Neural progenitor cell (in vitro differentiated cells): ENCODE measurements at regions not wholly inside any gene's neighbourhood (a gene's known extent, or its start where the extent isn't known, plus 50 kb on each side); places are given as distances from the start of the nearest gene placed in this dataset.

Source experiments
- DNase-seq: peaks from one replicate; pipeline ENCODE4 v3.0.0-alpha.2; 2016; ENCODE audit warnings: low spot score
- H2AFZ ChIP-seq: fragments of 200-600 bp; sonication (generic); replicated peaks from 2 replicates; pipeline ENCODE4 v1.6.1; 2016; ENCODE audit warnings: antibody characterized with exemption
- H3F3A ChIP-seq: fragments of 200-600 bp; sonication (generic); 2 replicates; pipeline ENCODE4 v1.6.1; 2016; ENCODE audit warnings: antibody characterized with exemption, low read depth
- H3K27ac ChIP-seq: fragments of 200-600 bp; sonication (generic); 2 replicates; pipeline ENCODE4 v1.5.1; 2016; ENCODE audit warnings: mild to moderate bottlenecking
- H3K27me3 ChIP-seq: fragments of 200-600 bp; sonication (generic); 2 replicates; pipeline ENCODE4 v1.6.1; 2016; ENCODE audit warnings: mild to moderate bottlenecking, moderate library complexity
- H3K36me3 ChIP-seq: fragments of 200-600 bp; sonication (generic); 2 replicates; pipeline ENCODE4 v1.5.1; 2016
- H3K4me1 ChIP-seq: fragments of 200-600 bp; sonication (generic); 2 replicates; pipeline ENCODE4 v1.6.1; 2016; ENCODE audit warnings: mixed run types
- H3K4me2 ChIP-seq: fragments of 200-600 bp; sonication (generic); 2 replicates; pipeline ENCODE4 v1.6.1; 2016
- H3K4me3 ChIP-seq: fragments of 200-600 bp; sonication (generic); 2 replicates; pipeline ENCODE4 v1.5.1; 2016
- H3K79me2 ChIP-seq: fragments of 200-600 bp; sonication (generic); 2 replicates; pipeline ENCODE4 v1.6.1; 2016; ENCODE audit warnings: low read depth
- H3K9ac ChIP-seq: fragments of 200-600 bp; sonication (generic); 2 replicates; pipeline ENCODE4 v1.6.1; 2016
- H3K9me3 ChIP-seq: fragments of 200-600 bp; sonication (generic); 2 replicates; pipeline ENCODE4 v1.5.1; 2016; ENCODE audit warnings: low read depth
- H4K20me1 ChIP-seq: fragments of 200-600 bp; sonication (generic); 2 replicates; pipeline ENCODE4 v1.6.1; 2016; ENCODE audit warnings: low read depth
- H3K27ac Mint-ChIP-seq: 3 replicates; pipeline ENCODE4 v1.8.0; 2021; ENCODE audit warnings: mixed read lengths
- H3K27me3 Mint-ChIP-seq: 2 replicates; pipeline ENCODE4 v1.8.0; 2022; ENCODE audit warnings: low read depth, mild to moderate bottlenecking, inconsistent platforms, moderate library complexity, mixed read lengths; ENCODE audit not compliant: insufficient read depth
- H3K36me3 Mint-ChIP-seq: 3 replicates; pipeline ENCODE4 v1.8.0; 2021; ENCODE audit warnings: mixed read lengths
- H3K4me1 Mint-ChIP-seq: 3 replicates; pipeline ENCODE4 v1.8.0; 2021; ENCODE audit warnings: mixed read lengths
- H3K4me3 Mint-ChIP-seq: 3 replicates; pipeline ENCODE4 v1.8.0; 2021; ENCODE audit warnings: mild to moderate bottlenecking, moderate library complexity, mixed read lengths
- H3K9me3 Mint-ChIP-seq: 3 replicates; pipeline ENCODE4 v1.8.0; 2020; ENCODE audit warnings: mixed read lengths
- EZH2 ChIP-seq: fragments of 200-600 bp; sonication (generic); IDR thresholded peaks from 2 replicates; pipeline ENCODE4 v1.6.1; 2017; ENCODE audit warnings: antibody characterized with exemption, mild to moderate bottlenecking, moderate library complexity
- EZH2phosphoT487 ChIP-seq: fragments of 200-600 bp; sonication (generic); IDR thresholded peaks from 2 replicates; pipeline ENCODE4 v1.6.1; 2017; ENCODE audit warnings: antibody characterized with exemption
- TF ChIP-seq, protein P1 (sequence below): fragments of 200-600 bp; sonication (generic); IDR thresholded peaks from 2 replicates; pipeline ENCODE4 v1.5.1; 2017; ENCODE audit warnings: antibody characterized with exemption, mild to moderate bottlenecking

DNA sequence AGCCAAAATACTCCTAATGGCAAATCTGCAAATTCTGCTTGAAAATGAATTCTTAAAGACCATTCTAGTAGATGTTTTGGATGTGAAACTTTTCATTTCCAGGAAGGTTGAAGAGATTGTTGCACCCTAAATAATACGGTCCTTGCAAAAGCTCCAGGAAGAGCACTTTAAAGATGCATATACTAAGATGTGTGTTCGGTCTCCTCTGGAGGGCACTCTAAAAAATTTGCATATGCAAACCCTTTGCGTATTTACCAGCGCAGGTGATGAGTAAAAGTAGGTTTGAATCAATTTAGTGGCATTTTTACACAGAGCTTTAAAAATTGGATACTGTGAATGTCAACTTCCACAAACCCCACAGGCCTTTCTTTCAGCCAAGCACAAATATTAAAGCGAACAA, 378.1 kb upstream of the SORCS1 start:
- no peak overlapping the region for H3K27ac Mint-ChIP-seq
- Histone ChIP-seq H3K36me3 (no peaks in the 10 kb centered on the region), H3F3A (no peaks in the 10 kb centered on the region), H3K79me2 (no peaks in the 10 kb centered on the region), H3K27me3 (no peaks in the 10 kb centered on the region), H3K27ac (no peak overlapping the region), H3K9ac (no peak overlapping the region), H2AFZ (no peak overlapping the region), H3K4me2 (no peak overlapping the region), H3K4me1 (peaks cover 11% of the 10 kb centered on the region), H3K9me3 (no peaks in the 10 kb centered on the region), H3K4me3 (no peak overlapping the region), H4K20me1 (no peaks in the 10 kb centered on the region)
- no peak for DNase-seq
- H3K36me3 Mint-ChIP-seq, result no peaks in the 10 kb centered on the region
- no peak overlapping the region for H3K4me3 Mint-ChIP-seq
- TF ChIP-seq EZH2 (no peak), EZH2phosphoT487 (no peak)
- TF ChIP-seq, protein P1, sequence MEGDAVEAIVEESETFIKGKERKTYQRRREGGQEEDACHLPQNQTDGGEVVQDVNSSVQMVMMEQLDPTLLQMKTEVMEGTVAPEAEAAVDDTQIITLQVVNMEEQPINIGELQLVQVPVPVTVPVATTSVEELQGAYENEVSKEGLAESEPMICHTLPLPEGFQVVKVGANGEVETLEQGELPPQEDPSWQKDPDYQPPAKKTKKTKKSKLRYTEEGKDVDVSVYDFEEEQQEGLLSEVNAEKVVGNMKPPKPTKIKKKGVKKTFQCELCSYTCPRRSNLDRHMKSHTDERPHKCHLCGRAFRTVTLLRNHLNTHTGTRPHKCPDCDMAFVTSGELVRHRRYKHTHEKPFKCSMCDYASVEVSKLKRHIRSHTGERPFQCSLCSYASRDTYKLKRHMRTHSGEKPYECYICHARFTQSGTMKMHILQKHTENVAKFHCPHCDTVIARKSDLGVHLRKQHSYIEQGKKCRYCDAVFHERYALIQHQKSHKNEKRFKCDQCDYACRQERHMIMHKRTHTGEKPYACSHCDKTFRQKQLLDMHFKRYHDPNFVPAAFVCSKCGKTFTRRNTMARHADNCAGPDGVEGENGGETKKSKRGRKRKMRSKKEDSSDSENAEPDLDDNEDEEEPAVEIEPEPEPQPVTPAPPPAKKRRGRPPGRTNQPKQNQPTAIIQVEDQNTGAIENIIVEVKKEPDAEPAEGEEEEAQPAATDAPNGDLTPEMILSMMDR, result no peak
- peaks cover 3% of the 10 kb centered on the region for H3K27me3 Mint-ChIP-seq
- no peaks in the 10 kb centered on the region for H3K9me3 Mint-ChIP-seq
- peaks cover 6% of the 10 kb centered on the region for H3K4me1 Mint-ChIP-seq

DNA sequence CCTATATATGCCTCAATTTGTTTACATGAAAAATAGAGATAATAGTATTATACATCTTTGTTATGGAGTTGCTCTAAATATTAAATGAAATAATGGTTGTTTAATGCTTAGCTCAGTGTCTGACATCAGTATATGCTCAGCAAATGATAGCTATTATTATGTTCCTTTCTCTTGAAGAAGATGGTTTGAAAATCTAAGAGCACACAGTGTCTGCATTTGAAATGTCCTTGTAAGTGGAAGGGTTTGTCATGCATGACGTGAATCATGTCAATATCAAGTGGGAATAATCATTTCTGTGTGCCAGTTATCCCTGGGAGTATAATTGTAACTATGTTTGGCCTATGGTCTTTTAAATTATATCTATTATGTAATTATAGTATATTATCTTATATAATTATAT, 377.5 kb upstream of the SORCS1 start:
- Mint-ChIP-seq H3K9me3 (no peaks in the 10 kb centered on the region), H3K4me3 (no peak overlapping the region), H3K27ac (no peak overlapping the region), H3K36me3 (no peaks in the 10 kb centered on the region), H3K4me1 (peaks cover 5% of the 10 kb centered on the region), H3K27me3 (peaks cover 3% of the 10 kb centered on the region)
- Histone ChIP-seq H3K9me3 (no peaks in the 10 kb centered on the region), H3K9ac (no peak overlapping the region), H3K4me1 (peaks cover 5% of the 10 kb centered on the region), H3K36me3 (no peaks in the 10 kb centered on the region), H2AFZ (no peak overlapping the region), H3K79me2 (no peaks in the 10 kb centered on the region), H3F3A (no peaks in the 10 kb centered on the region), H3K27me3 (no peaks in the 10 kb centered on the region), H4K20me1 (no peaks in the 10 kb centered on the region), H3K4me2 (no peak overlapping the region), H3K27ac (no peak overlapping the region), H3K4me3 (no peak overlapping the region)
- no peak for TF ChIP-seq EZH2
- TF ChIP-seq, protein P1, result no peak
- TF ChIP-seq EZH2phosphoT487, result no peak
- no peak for DNase-seq

DNA sequence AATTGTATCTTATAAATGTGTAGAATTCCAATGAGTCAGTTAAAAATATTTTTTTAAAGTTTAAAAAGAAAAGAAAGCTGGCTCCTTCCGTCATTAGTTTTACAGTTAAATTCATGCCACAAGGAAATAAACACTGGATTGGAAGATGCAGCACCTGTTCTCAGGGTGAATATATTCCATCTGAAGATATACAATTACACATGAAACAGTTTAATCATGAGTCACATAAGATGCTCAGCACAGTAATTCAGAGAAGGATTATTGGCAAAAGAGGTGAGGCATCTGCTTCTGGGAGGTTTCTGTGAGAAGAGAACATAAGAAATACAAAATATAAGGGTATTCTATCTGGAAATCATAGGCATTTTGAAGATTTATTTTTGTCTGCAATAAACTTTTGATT, 376.5 kb upstream of the SORCS1 start:
- Histone ChIP-seq H3K36me3 (no peaks in the 10 kb centered on the region), H3K4me3 (no peak overlapping the region), H2AFZ (no peak overlapping the region), H4K20me1 (no peaks in the 10 kb centered on the region), H3K9me3 (no peaks in the 10 kb centered on the region), H3K27ac (no peak overlapping the region), H3F3A (no peaks in the 10 kb centered on the region), H3K4me1 (peaks cover 4% of the 10 kb centered on the region), H3K4me2 (no peak overlapping the region), H3K27me3 (no peaks in the 10 kb centered on the region), H3K79me2 (no peaks in the 10 kb centered on the region), H3K9ac (no peak overlapping the region)
- Mint-ChIP-seq H3K4me3 (no peak overlapping the region), H3K27ac (no peak overlapping the region), H3K36me3 (no peaks in the 10 kb centered on the region), H3K4me1 (no peaks in the 10 kb centered on the region), H3K27me3 (peaks cover 3% of the 10 kb centered on the region), H3K9me3 (no peaks in the 10 kb centered on the region)
- TF ChIP-seq, protein P1, result no peak
- TF ChIP-seq EZH2 (no peak), EZH2phosphoT487 (no peak)
- no peak for DNase-seq
